GM21528 (cell line): ENCODE measurements at regions not wholly inside any gene's neighbourhood (a gene's known extent, or its start where the extent isn't known, plus 50 kb on each side); places are given as distances from the start of the nearest gene placed in this dataset.
"Not testable (repeated sequence)": the region's sequence is repeated elsewhere in the genome, so short reads cannot be mapped to it uniquely, and the experiment has no call there.

Experiments
- ATAC-seq: cut with Tn5 transposase; IDR thresholded peaks from one replicate; pipeline ENCODE4 v1.9.1; 2021; ENCODE audit warnings: mild to moderate bottlenecking, moderate library complexity; ENCODE audit not compliant: unreplicated experiment, low FRiP score

GRCh38 chrX:129361576-129361975 is 161.7 kb downstream of the SMARCA1 start:
- no peak for ATAC-seq

DNA sequence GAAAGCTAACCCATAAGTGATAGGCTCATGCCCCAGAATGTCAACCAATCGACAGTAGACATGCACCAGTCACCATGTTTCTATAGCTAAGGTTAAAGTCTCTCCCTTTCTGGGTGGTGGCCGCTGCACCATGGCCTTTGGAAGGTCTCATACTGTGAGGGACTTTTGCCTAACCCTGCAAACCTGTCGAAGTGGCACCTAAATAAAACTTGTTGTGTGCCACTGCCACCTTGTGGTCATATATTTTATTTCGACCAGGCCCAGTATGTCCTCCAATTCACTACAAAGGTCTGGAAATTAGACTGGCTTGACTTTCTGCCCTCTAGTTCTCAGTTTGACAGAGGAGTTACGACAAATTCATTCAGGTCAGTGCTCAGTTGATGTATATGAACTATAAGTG is 163.1 kb downstream of the SMARCA1 start:
- peak; percentile 72 for ATAC-seq

DNA sequence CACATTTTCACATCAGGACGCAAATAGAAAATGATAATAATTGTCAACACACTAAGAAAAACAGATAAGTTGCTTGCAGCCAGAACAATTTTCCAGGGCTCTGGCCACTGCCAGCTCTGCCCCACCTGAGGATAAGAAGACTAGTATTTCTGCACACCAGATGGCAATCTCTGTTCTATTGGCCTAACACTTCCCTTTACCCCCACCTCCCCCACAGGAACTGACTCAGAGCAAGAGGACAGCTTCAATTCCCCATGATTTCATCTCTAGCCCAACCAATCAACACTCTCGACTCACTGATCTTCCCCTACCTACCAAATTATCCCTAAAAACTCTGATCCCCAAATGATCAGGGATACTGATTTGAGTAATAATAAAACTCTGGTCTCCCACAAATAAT is 164.0 kb downstream of the SMARCA1 start:
- no peak for ATAC-seq

DNA sequence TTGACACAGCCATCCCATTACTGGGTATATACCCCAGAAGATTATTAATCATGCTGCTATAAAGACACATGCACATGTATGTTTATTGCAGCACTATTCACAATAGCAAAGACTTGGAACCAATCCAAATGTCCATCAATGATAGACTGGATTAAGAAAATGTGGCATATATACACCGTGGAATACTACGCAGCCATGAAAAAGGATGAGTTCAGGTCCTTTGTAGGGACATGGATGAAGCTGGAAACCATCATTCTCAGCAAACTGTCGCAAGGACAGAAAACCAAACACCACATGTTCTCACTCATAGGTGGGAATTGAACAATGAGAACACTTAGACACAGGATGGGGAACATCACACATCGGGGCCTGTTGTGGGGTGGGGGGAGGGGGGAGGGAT is 165.9 kb downstream of the SMARCA1 start:
- not testable (repeated sequence) for ATAC-seq

- ATAC-seq: no peak
Measured at GRCh38 chrX:129347291-129347690, 176.0 kb downstream of the SMARCA1 start.

DNA sequence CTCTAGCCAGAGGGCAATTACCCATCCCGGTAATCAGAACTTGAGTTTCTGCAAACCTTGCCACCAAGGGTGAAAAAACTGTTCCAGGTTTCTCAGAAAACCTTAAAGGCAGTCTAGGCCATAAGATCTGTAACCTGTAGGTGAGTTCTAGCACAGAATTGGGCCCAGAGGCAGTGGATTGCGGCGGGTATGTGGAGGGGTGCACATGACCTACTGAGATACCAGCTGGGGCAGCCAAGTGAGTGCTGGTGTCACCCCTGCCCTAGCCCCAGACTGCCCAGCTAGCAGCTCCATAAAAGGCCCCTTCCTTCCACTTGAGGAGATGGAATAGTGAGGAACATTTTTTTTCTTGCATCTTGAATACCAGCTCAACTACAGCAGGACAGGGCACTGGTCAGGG is 176.7 kb downstream of the SMARCA1 start:
- ATAC-seq: no peak

DNA sequence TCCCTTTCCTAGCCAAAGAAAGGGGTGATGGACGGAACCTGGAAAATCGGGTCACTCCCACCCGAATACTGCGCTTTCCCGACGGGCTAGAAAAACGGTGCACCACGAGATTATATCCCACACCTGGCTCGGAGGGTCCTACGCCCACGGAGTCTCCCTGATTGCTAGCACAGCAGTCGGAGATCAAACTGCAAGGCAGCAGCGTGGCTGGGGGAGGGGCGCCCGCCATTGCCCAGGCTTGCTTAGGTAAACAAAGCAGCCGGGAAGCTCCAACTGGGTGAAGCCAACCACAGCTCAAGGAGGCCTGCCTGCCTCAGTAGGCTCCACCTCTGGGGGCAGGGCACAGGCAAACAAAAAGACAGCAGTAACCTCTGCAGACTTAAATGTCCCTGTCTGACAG is 186.0 kb downstream of the SMARCA1 start:
- ATAC-seq: not testable (repeated sequence)

DNA sequence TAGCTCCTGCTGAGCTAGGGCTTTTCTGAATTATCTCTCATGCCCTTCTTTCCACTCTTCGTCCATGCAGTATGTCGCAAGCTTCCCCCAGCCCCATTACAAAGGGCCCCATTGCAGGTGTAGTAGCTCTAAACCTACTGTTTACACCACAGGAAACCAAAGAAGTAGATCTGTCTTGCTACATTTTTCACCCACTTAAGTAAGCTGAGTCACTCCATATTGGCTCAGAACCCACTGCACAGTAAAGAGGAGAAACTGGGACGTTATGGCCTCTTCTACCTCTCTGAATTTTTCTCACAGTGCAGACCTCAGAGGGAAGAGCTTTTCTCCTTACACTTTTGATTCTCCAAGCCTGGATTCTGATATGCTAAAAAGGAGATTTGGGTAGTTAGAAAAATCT is 200.2 kb downstream of the SMARCA1 start:
- ATAC-seq: no peak

- no peak for ATAC-seq
Measured at GRCh38 chrX:129318375-129318774, 204.9 kb downstream of the SMARCA1 start.

DNA sequence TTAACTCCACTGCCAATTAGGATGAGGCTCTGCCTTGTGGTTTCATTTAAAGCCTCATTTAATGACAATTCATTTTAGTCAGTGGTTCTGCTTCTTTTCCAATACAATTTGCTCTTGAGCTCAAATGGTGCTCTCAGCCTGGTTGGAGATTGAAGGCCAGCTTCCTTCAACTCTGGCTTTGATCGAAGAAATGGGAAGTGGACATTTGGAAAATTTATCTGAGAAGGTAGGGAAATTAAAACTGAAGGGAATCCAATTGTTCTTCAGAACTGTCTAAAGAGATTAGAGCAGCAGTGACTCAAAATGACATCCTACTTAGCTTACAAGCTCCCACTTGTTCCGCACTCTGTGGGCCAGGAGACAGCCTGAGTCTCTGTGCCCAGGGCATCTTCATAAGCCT is 206.8 kb downstream of the SMARCA1 start:
- no peak for ATAC-seq

GRCh38 chrX:129310000-129310399 is 213.3 kb downstream of the SMARCA1 start:
- no peak for ATAC-seq

- no peak for ATAC-seq
Measured at GRCh38 chrX:129262912-129263311, 260.4 kb downstream of the SMARCA1 start.

- ATAC-seq: not testable (repeated sequence)
Measured at GRCh38 chrX:129255516-129255915, 267.8 kb downstream of the SMARCA1 start.

DNA sequence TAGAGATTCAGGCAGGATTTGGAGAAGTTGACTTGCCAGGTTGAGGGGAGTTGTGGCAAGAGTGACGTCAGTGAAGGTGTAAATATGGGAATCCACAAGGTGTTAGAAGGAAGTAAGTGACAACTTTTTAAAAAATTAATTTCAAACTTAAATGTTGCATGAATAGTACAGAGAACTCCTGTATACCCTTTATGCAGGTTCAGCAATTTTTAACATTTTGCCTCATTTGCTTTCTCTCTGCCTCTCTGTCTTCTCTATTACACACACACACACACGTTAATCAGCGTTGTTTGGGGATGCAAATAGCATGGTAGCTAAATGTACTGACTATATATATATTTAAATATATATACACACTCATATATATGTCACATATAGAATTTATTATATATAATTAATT is 273.7 kb downstream of the SMARCA1 start:
- ATAC-seq: no peak

GRCh38 chrX:129247642-129248041 is 275.6 kb downstream of the SMARCA1 start:
- no peak for ATAC-seq

GRCh38 chrX:129239371-129239770 is 283.9 kb downstream of the SMARCA1 start:
- no peak for ATAC-seq

GRCh38 chrX:129238011-129238410 is 285.3 kb downstream of the SMARCA1 start:
- ATAC-seq: no peak

DNA sequence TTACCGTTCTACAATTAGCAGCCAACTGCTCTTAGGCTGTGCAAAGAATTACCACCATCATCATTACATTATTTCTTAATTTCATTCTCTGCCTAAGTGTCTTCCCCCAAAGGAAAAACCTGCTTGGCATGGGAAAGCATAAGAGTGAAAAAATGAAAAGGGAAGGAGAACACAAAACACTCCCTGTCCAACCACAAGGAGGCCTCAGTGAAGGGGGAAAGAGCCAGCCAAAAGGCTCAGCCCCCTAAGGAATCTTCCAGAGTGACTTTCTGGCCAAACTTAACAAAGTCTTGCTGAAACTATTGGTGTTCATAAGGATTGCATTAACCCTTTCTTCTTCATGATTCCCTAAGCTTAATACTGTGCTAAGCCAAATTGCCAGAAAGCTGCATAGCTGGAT is 287.4 kb downstream of the SMARCA1 start:
- no peak for ATAC-seq

GRCh38 chrX:129233786-129234185 is 289.5 kb downstream of the SMARCA1 start:
- no peak for ATAC-seq

DNA sequence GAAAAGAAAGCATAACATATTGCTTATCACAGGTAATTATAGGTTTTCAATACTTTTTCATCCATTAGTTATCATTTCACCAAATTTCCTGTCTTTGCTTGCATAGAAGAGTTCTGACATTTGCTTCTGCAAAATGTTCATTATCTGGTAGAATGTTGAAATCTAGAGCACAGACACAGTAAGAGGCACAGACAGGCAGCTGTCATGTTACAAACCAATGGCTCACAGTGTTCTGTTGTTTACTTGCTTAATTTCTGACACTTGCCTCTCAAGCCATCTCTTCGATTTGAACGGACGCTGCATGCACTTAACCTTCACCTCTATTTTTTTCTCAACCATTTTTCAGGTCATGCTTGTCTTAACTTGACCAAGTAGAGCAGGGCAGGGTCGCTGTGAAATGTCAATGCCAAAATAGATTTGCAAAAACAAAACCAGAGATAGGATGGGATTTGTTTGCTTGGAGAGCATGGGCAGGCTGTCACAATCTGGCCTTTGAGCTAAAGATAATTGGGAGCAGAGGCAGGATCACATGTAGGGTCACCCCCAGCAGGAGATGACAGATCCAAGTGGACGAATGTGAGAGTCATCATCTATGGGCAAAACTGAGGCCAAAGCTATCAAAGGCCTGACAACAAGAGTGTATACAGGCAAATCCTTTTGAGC is 292.3 kb downstream of the SMARCA1 start:
- no peak for ATAC-seq

DNA sequence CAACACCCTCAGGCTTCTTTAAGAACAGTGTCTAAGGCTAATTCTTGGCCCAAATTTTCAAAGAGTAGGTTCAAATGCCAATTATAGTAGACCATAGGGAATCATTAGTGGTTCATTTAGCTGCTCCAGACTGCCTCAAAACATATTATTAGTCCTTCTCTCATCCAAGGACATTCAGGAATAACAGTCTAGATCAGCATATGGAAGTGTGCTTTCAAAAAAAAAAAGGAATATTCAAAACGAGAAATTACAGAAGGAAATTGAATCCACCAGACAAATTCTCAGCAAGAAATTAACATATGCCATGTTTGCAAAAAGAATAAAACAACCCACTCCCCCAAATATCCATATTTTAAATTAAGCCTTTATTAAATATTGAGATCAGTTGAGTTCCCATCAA is 293.1 kb downstream of the SMARCA1 start:
- ATAC-seq: no peak

- no peak for ATAC-seq
Measured at GRCh38 chrX:129227366-129227765, 295.9 kb downstream of the SMARCA1 start.

- no peak for ATAC-seq
Measured at GRCh38 chrX:129193357-129193756, 329.9 kb downstream of the SMARCA1 start.
